SK-N-SH (cell line): ENCODE measurements at regions not wholly inside any gene's neighbourhood (a gene's known extent, or its start where the extent isn't known, plus 50 kb on each side); places are given as distances from the start of the nearest gene placed in this dataset.

Experiments
- EP300 ChIP-seq, 2 experiments: IDR thresholded peaks; 2 replicates each; pipeline versions ENCODE4 v1.4.0 to v1.6.1; 2012; ENCODE audit warnings: borderline replicate concordance in 1 of 2, low read depth in 1 of 2, low read length in 1 of 2
- EZH2phosphoT487 ChIP-seq: fragments of 200-600 bp; sonication (generic); IDR thresholded peaks from 2 replicates; pipeline ENCODE4 v1.6.1; 2017; ENCODE audit warnings: low read depth, mixed run types, mild to moderate bottlenecking, antibody characterized with exemption, moderate library complexity, borderline replicate concordance
- NRF1 ChIP-seq: IDR thresholded peaks from 2 replicates; pipeline ENCODE4 v1.6.1; 2012; ENCODE audit warnings: low read depth, mild to moderate bottlenecking, low read length
- RAD21 ChIP-seq: IDR thresholded peaks from 2 replicates; pipeline ENCODE4 v1.6.1; 2012; ENCODE audit warnings: mild to moderate bottlenecking, low read length
- TF ChIP-seq, protein P1 (sequence below): IDR thresholded peaks from 2 replicates; pipeline ENCODE4 v1.4.0; 2012; ENCODE audit warnings: low read depth

DNA sequence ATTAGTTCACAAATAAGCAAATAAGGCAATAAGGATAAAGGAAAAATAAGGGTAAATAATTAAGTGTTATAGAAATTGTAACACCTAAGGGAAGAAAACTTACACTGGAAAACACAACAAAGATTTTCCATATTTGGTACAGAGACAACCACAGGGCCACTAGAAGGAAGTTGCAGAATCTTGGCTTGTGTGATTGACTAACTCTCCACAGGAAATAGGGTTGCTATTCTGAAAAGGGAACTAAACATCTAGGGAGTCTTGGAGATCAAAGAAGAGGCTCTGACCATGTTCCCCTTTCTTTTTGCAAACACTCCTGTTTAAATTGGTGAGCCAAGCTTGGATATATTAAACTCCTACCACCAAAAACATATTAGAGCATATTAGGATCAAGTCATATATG, 59.1 kb downstream of the APCS start:
- TF ChIP-seq, protein P1, sequence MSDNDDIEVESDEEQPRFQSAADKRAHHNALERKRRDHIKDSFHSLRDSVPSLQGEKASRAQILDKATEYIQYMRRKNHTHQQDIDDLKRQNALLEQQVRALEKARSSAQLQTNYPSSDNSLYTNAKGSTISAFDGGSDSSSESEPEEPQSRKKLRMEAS: no peak
- TF ChIP-seq EP300 (IDR thresholded peaks at IDR 0.05; ENCODE audit: borderline replicate concordance in 1 of 2, low read depth in 1 of 2, low read length in 1 of 2) (no peak), NRF1 (no peak), EZH2phosphoT487 (no peak), RAD21 (no peak)
